Stomach smooth muscle (tissue), 2 donors: ENCODE measurements at regions not wholly inside any gene's neighbourhood (a gene's known extent, or its start where the extent isn't known, plus 50 kb on each side); places are given as distances from the start of the nearest gene placed in this dataset.

ENCODE experiments used
- H3K27ac ChIP-seq: one replicate; pipeline ENCODE4 v1.7.0; 2013; ENCODE audit warnings: mild to moderate bottlenecking, low read length, inconsistent platforms
- H3K27me3 ChIP-seq, 2 donors: one replicate each; pipeline ENCODE4 v1.7.0; 2013; ENCODE audit warnings: low read length in 2 of 2; ENCODE audit not compliant: insufficient read depth in 2 of 2, control insufficient read depth in 1 of 2
- H3K36me3 ChIP-seq, 2 donors: one replicate each; pipeline ENCODE4 v1.7.0; 2013; ENCODE audit warnings: low read length in 2 of 2; ENCODE audit not compliant: control insufficient read depth in 2 of 2, insufficient read depth in 2 of 2
- H3K4me1 ChIP-seq: one replicate; pipeline ENCODE4 v1.7.0; 2013; ENCODE audit warnings: low read length; ENCODE audit not compliant: control insufficient read depth, insufficient read depth
- H3K4me3 ChIP-seq, 2 donors: one replicate each; pipeline ENCODE4 v1.7.0; 2013; ENCODE audit warnings: low read length in 2 of 2
- H3K9ac ChIP-seq, 2 donors: one replicate each; pipeline ENCODE4 v1.7.0; 2013; ENCODE audit warnings: low read length in 2 of 2, mild to moderate bottlenecking in 1 of 2
- H3K9me3 ChIP-seq, 2 donors: one replicate each; pipeline ENCODE4 v1.7.0; 2013; ENCODE audit warnings: low read length in 2 of 2; ENCODE audit not compliant: control insufficient read depth in 2 of 2
- donor health status: healthy.
- donor health status: Pancreatic carcinoma.

GRCh38 chr5:153096381-153096780 lies 394.1 kb upstream of the GRIA1 start:
- no peak overlapping the region for H3K27ac ChIP-seq
- no peaks in the 10 kb centered on the region for H3K36me3 ChIP-seq
- H3K4me3 ChIP-seq = no peak overlapping the region
- H3K27me3 ChIP-seq = no peaks in the 10 kb centered on the region
- no peak overlapping the region for H3K9ac ChIP-seq
- H3K9me3 ChIP-seq = no peaks in the 10 kb centered on the region
- H3K4me1 ChIP-seq = no peaks in the 10 kb centered on the region

GRCh38 chr5:153099328-153099727 lies 391.1 kb upstream of the GRIA1 start:
- Histone ChIP-seq H3K4me3 (no peak overlapping the region), H3K4me1 (no peaks in the 10 kb centered on the region), H3K36me3 (no peaks in the 10 kb centered on the region), H3K9ac (no peak overlapping the region), H3K27ac (no peak overlapping the region), H3K27me3 (no peaks in the 10 kb centered on the region), H3K9me3 (no peaks in the 10 kb centered on the region)

GRCh38 chr5:153101235-153102180 lies 389.0 kb upstream of the GRIA1 start:
- Histone ChIP-seq H3K4me1 (no peaks in the 10 kb centered on the region), H3K27ac (no peak overlapping the region), H3K9me3 (no peaks in the 10 kb centered on the region), H3K36me3 (no peaks in the 10 kb centered on the region), H3K27me3 (no peaks in the 10 kb centered on the region), H3K9ac (no peak overlapping the region), H3K4me3 (no peak overlapping the region)

GRCh38 chr5:153116916-153117315 lies 373.6 kb upstream of the GRIA1 start:
- H3K27ac ChIP-seq = no peak overlapping the region
- no peaks in the 10 kb centered on the region for H3K9me3 ChIP-seq
- no peaks in the 10 kb centered on the region for H3K36me3 ChIP-seq
- H3K9ac ChIP-seq = no peak overlapping the region
- no peaks in the 10 kb centered on the region for H3K4me1 ChIP-seq
- H3K27me3 ChIP-seq = no peaks in the 10 kb centered on the region
- H3K4me3 ChIP-seq = no peak overlapping the region

GRCh38 chr5:153118018-153118417 lies 372.5 kb upstream of the GRIA1 start:
- Histone ChIP-seq H3K4me3 (no peak overlapping the region), H3K27me3 (no peaks in the 10 kb centered on the region), H3K9me3 (no peaks in the 10 kb centered on the region), H3K36me3 (no peaks in the 10 kb centered on the region), H3K4me1 (no peaks in the 10 kb centered on the region), H3K27ac (no peak overlapping the region), H3K9ac (no peak overlapping the region)

- Histone ChIP-seq H3K36me3 (no peaks in the 10 kb centered on the region), H3K27ac (no peak overlapping the region), H3K9ac (no peak overlapping the region), H3K9me3 (no peaks in the 10 kb centered on the region), H3K4me1 (no peaks in the 10 kb centered on the region), H3K4me3 (no peak overlapping the region), H3K27me3 (no peaks in the 10 kb centered on the region)
Measured at GRCh38 chr5:153122403-153122802, 368.1 kb upstream of the GRIA1 start.

- no peak overlapping the region for H3K27ac ChIP-seq
- H3K36me3 ChIP-seq = no peaks in the 10 kb centered on the region
Measured at GRCh38 chr5:153130296-153130695, 360.2 kb upstream of the GRIA1 start.

GRCh38 chr5:153135411-153135810 lies 355.1 kb upstream of the GRIA1 start:
- no peaks in the 10 kb centered on the region for H3K27me3 ChIP-seq
- no peak overlapping the region for H3K27ac ChIP-seq
- H3K9ac ChIP-seq = no peak overlapping the region
- H3K36me3 ChIP-seq = no peaks in the 10 kb centered on the region
- no peak overlapping the region for H3K4me3 ChIP-seq
- H3K9me3 ChIP-seq = no peaks in the 10 kb centered on the region
- no peaks in the 10 kb centered on the region for H3K4me1 ChIP-seq

More at GRCh38 chr5:153130296-153130695, 360.2 kb upstream of the GRIA1 start:
- Histone ChIP-seq H3K4me1 (no peaks in the 10 kb centered on the region), H3K9ac (no peak overlapping the region), H3K27me3 (no peaks in the 10 kb centered on the region), H3K9me3 (no peaks in the 10 kb centered on the region), H3K4me3 (no peak overlapping the region)

- Histone ChIP-seq H3K27ac (no peak overlapping the region), H3K4me3 (no peak overlapping the region), H3K36me3 (no peaks in the 10 kb centered on the region), H3K9ac (no peak overlapping the region), H3K9me3 (no peaks in the 10 kb centered on the region), H3K4me1 (no peaks in the 10 kb centered on the region), H3K27me3 (no peaks in the 10 kb centered on the region)
Measured at GRCh38 chr5:153136910-153137614, 353.4 kb upstream of the GRIA1 start.

GRCh38 chr5:153147891-153148623 lies 342.4 kb upstream of the GRIA1 start:
- no peak overlapping the region for H3K27ac ChIP-seq
- H3K27me3 ChIP-seq = no peaks in the 10 kb centered on the region
- H3K9me3 ChIP-seq = peaks cover 0 to 9% of the 10 kb centered on the region in 2 donors
- H3K36me3 ChIP-seq = no peaks in the 10 kb centered on the region
- H3K4me1 ChIP-seq = no peaks in the 10 kb centered on the region
- no peak overlapping the region for H3K9ac ChIP-seq
- H3K4me3 ChIP-seq = no peak overlapping the region
